Stimulated activated CD4-positive, alpha-beta T cell treated with anti-CD3 and anti-CD28 coated beads, Interleukin-12 subunit alpha, Interleukin-12 subunit beta, amount 100 ng/mL, for 48 hours (primary cell): ENCODE measurements at regions not wholly inside any gene's neighbourhood (a gene's known extent, or its start where the extent isn't known, plus 50 kb on each side); places are given as distances from the start of the nearest gene placed in this dataset.
"Not testable (repeated sequence)": the region's sequence is repeated elsewhere in the genome, so short reads cannot be mapped to it uniquely, and the experiment has no call there.

Experiments
- DNase-seq, 3 donors: peaks; one replicate each; pipeline ENCODE4 v3.0.0-alpha.2; 2020; ENCODE audit warnings: low read depth in 2 of 3, low spot score in 1 of 3

GRCh38 chr11:97982512-97982911, 1038.2 kb upstream of the CNTN5 start:
- DNase-seq, result no peak

DNA sequence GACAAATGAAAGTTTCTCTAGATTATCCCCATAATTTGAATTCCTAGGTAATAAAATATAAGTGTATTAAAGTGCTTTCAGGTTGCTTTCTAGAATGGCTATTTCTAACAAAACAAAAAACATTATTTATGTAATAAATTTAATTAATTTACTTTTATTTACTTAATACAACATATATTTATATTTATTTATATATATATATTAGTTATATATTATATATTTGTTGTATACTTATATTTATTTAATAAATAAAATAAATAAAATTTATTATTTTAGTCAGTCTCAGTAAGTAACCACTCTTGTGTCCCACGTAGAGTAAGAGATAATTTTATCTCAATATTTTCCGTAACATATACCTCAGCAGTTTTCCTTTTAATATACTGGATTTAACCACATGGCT, 1031.6 kb upstream of the CNTN5 start:
- DNase-seq, result no peak

DNA sequence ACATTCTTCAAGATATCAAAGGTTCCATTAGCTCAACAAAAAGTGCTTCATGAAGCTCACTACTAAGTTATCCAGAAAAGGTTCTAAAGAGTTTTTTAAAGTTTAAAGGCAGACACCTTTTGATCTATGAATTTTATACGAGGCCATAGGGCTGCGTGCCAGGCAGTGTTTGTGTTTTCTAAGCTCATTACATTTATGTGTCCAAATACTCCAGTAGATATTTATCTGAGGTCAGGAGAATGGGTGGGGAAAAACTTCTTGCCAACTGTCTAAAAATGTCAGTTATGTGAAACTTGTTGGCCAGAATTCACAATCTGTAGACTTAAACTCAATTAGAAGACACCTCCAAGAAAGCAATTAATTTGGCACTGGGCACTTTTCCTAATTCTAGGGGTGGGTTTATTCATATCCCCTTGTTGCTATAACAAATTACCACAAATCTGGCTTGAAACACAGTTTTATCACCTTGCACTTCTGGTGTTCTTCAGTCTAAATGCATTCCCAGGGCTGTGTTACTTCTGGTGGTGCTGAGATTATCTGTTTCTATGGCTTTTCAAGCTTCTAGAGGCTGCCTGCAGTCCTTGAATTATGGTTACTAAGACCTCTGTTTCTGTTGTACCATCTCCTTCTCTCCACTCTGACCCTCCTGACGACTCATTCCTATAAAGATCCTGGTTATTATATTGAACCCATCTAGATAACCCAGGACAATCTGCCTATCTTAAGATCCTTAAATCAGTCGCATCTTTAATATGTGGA, 1030.4 kb upstream of the CNTN5 start:
- no peak for DNase-seq

DNA sequence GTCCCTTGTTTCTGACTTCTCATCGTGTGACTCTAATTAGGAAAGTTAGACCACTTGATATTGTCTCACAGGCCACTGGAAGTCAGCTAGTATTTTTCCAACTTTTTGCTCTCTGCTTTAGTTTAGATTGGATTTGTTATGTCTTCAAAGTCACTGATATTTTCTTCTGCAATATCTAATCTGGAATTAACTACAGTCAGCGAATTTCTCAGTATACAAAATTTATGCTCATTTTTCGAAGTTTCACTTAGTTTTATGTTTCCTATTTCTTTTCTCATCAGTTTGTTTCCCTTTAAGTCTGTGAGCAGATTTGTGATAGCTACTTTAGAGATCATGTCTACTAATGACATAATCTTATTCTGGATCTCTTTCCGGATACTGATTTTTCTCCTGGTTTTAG, 1027.2 kb upstream of the CNTN5 start:
- no peak for DNase-seq

GRCh38 chr11:97995874-97996273, 1024.9 kb upstream of the CNTN5 start:
- DNase-seq, result no peak

DNA sequence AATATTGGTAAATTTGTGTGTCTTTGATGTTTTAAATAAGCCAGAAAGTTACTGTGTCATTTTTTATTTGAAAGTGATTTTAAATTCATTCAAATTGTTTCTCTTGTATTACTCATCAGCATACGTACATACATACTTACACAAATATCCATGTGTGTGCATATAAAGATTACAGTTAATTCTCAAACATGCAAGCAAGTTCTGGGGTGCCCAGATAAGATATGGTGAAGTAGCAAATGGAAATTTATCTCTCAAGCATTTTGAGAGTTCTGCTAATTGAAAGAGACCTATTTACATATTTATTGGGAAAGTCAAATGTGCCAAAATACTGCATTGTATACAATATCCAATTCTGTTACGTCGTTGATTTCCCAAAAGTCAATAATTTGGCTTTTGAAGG, 1024.0 kb upstream of the CNTN5 start:
- no peak for DNase-seq

DNA sequence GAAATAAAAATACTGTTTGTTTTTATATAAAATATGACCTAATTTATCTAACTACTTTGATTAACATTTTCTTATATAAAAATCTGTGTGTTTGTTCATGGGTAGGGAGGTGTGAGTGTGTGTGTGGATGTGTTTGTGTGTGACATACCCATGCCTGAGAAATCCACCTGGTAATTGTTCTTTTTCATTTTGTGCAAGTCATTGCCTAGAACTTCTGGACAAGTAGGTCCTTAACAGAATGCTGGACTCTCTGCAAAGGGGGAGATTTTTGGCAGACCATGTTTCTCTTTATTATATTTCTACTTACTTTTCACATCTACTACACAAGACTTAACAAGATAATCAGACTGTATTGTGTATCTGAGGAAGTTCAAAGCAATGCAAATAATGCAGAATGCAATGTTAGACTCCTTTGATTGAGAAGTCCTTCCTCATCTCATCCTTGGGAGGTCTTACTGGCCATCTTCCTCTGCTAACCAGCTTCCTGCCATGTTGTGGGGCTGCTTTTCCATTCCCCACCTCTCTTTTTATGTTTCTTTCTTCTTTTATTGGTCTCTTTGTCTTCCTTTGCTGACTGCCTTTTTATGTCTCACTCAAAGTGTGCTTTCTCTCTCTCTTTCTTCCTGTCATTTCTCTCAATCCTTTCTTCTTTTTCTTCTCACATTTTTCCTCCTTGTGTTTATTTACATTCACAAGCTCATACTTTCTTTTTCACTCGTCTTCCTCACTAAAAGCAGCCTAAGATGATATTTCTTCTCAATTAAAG, 1017.0 kb upstream of the CNTN5 start:
- DNase-seq, result no peak

- no peak for DNase-seq
These were observed 1013.7 kb upstream of the CNTN5 start for GRCh38 chr11:98007072-98007471.

GRCh38 chr11:98027652-98028051, 993.1 kb upstream of the CNTN5 start:
- no peak for DNase-seq

GRCh38 chr11:98029832-98030231, 990.9 kb upstream of the CNTN5 start:
- DNase-seq, result no peak

DNA sequence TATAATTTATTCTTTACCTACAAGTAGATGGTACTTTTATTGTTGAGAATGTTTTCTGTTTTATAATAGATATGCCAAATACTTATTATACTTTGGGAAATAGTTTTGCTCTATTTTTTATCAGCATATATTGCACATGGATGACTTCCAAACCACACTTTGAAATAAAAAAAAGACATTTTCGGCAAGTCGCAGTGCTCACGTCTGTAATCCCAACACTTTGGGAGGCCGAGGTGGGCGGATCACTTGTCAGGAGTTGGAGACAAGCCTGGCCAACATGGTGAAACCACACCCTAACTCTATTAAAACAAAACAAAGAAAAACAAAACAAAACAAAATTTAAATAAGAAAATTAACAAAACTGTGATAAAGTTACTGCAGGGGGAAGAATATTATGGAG, 983.9 kb upstream of the CNTN5 start:
- no peak for DNase-seq

GRCh38 chr11:98040061-98040808, 980.5 kb upstream of the CNTN5 start:
- no peak for DNase-seq

DNA sequence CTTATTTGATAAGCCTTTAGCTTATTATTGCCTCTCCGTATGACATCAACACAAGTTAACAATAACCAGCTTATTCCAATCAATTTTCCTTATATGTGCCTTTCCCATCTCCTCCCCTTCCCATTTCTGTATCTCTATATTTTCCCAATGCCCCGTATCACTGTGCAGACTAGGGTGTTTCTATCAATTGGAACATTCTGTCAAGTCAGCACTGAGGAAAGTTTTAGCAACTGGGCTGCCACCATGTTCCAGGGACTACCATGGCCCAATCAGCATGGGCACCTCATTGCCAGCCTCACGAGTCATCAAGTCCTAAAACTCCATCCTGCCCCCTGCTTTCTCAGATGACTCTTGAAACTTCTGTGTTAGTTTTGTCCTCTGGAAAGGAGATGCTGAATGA, 973.1 kb upstream of the CNTN5 start:
- DNase-seq, result no peak

GRCh38 chr11:98053851-98054250, 966.9 kb upstream of the CNTN5 start:
- no peak for DNase-seq

GRCh38 chr11:98056945-98057344, 963.8 kb upstream of the CNTN5 start:
- no peak for DNase-seq

DNA sequence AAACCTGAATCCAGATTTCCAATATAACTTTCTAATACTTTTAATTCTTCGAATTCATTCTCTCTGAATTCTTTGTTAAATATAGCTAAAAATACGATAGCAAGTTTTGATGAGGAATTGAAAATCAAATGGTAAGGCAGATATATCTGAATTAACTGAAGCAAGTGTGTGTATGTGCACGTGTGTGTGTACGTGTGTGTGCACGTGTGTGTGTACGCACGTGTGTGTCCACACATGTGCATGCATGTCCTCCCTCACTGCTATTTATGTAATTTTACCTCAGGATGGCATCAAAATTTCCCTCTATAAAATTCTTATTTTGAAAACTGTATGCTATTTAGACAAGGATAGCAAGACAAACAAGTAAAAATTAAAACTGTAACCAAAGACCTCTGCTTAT, 961.3 kb upstream of the CNTN5 start:
- no peak for DNase-seq

GRCh38 chr11:98060759-98061158, 960.0 kb upstream of the CNTN5 start:
- no peak for DNase-seq

DNA sequence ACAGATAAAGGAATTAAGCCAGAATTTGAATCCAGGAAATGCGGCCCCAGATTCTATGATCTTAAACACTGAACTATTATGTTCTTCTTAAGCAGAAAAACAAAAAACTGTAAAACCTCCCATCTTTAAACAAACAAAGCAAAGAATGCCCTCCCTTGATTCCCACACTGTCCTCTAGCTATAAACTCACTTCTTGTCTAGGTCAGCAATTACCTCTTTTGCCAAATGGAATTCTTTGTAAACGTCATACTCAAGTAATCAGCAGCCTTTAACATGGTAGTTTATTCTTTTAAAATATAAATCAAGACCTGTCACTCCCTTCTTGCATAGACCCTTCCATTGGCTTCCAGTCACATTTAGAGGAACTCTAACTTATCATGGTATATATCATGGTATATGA, 958.9 kb upstream of the CNTN5 start:
- no peak for DNase-seq

DNA sequence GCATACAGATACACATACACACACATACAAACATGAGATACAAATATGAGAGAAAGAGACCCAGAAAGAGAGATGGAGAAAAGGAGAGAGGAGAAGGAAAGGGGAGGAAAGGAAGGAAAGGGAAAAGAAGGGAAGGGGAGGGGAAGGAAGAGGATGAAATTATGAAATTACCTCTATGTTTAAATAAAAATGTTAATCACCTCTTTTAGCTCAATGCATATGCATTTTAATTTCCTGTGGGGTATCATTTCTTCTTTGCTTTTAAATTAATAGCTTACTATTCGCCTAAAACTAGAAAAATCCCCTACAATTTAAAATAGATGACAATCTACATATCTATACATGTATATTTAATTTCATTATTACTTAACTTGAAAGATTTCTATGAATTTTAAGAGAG, 958.0 kb upstream of the CNTN5 start:
- no peak for DNase-seq

- DNase-seq, result no peak
These were observed 952.5 kb upstream of the CNTN5 start for GRCh38 chr11:98068251-98068650.

- DNase-seq, result not testable (repeated sequence)
These were observed 951.6 kb upstream of the CNTN5 start for GRCh38 chr11:98069147-98069546.

DNA sequence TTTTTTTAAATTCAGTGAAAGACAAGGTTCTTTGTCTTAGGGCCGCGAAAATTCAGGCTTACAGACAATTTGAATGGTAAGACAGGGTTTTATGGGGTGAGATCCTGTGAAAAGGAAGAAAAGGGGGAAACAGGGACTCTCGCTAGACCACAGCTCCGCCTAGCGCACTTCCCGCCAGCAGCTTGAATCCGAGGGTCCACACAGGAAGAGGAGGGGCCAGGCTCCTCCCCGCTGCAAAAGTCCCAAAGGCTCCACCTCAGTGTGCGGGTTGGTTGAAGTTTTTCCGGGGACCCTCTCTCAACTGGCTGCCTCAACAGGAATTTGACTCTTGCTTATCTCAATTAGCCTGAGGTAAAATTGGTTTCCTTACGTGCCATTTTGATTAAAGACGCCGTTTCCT, 950.9 kb upstream of the CNTN5 start:
- no peak for DNase-seq
